Endothelial cell of umbilical vein (primary cell): ENCODE measurements at regions not wholly inside any gene's neighbourhood (a gene's known extent, or its start where the extent isn't known, plus 50 kb on each side); places are given as distances from the start of the nearest gene placed in this dataset.

Experiments used
- BruUV-seq: library from RNA; stranded (reverse); fragments of 400-500 nt; replicated peaks from 2 replicates; lab custom pipeline; 2021; lab: Mats Ljungman, UMichigan
- CTCF ChIA-PET: fragments of 300-600, 350-600 bp; sonication (Branson Sonifier 250); formaldehyde crosslinking; loops from one replicate; lab custom pipeline; 2021; ENCODE audit warnings: antibody characterized with exemption, inconsistent platforms; lab: Charles Lee
- POLR2A ChIA-PET: fragments of 300-600, 350-600 bp; sonication (Branson Sonifier 250); formaldehyde crosslinking; loops from one replicate; lab custom pipeline; 2021; ENCODE audit warnings: antibody characterized with exemption, inconsistent platforms; lab: Charles Lee
- DNase-seq: peaks from one replicate; pipeline ENCODE4 v3.0.0-alpha.2; 2011; ENCODE audit warnings: low read depth, low spot score
- FAIRE-seq: peaks from 2 replicates; lab custom pipeline; 2011; peaks lifted over from hg19 to GRCh38; lab: Jason Lieb, UNC
- H2AFZ ChIP-seq: 2 replicates; pipeline ENCODE4 v1.6.0; 2012; ENCODE audit warnings: low read depth, low read length, control low read depth, inconsistent platforms
- H3K27ac ChIP-seq: 2 replicates; pipeline ENCODE4 v1.5.1; 2011; ENCODE audit warnings: low read depth, mild to moderate bottlenecking, control low read depth, low read length, moderate library complexity; ENCODE audit not compliant: insufficient read depth
- H3K27me3 ChIP-seq, 2 experiments: 2 replicates each; pipeline versions ENCODE4 v1.6.0 to v1.6.1; 2011; ENCODE audit warnings: low read length in 2 of 2, mixed read lengths in 1 of 2; ENCODE audit not compliant: control insufficient read depth in 2 of 2, insufficient read depth in 2 of 2
- H3K36me3 ChIP-seq, 2 experiments: 2 replicates in 1 of 2; 3 replicates in 1 of 2; pipeline ENCODE4 v1.5.1; 2011; ENCODE audit warnings: low read length in 2 of 2, mild to moderate bottlenecking in 1 of 2, moderate library complexity in 1 of 2; ENCODE audit not compliant: control insufficient read depth in 2 of 2, insufficient read depth in 2 of 2; ENCODE audit errors: extremely low read depth in 1 of 2
- H3K4me1 ChIP-seq: 3 replicates; pipeline ENCODE4 v1.5.1; 2011; ENCODE audit warnings: mild to moderate bottlenecking, low read length; ENCODE audit not compliant: control insufficient read depth, insufficient read depth; ENCODE audit errors: extremely low read depth
- H3K4me2 ChIP-seq: 2 replicates; pipeline ENCODE4 v1.6.1; 2011; ENCODE audit warnings: low read length, control low read depth, mixed read lengths; ENCODE audit not compliant: insufficient read depth
- H3K4me3 ChIP-seq, 3 experiments: fragments of 200-600 bp in 1 of 3; sonication (generic), shearing (Covaris generic) in 1 of 3; replicated peaks in 1 of 3; 2 replicates each; pipeline ENCODE4 v1.5.1; 2011 to 2016; ENCODE audit warnings: control low read depth in 3 of 3, low read length in 3 of 3, mild to moderate bottlenecking in 2 of 3, inconsistent platforms in 1 of 3, low read depth in 1 of 3, moderate library complexity in 1 of 3; ENCODE audit not compliant: insufficient read depth in 1 of 3
- H3K79me2 ChIP-seq: 2 replicates; pipeline ENCODE4 v1.6.0; 2012; ENCODE audit warnings: low read length, inconsistent platforms; ENCODE audit not compliant: control insufficient read depth, insufficient read depth
- H3K9ac ChIP-seq: replicated peaks from 2 replicates; pipeline ENCODE3; 2011; ENCODE audit warnings: low read length, control low read depth; ENCODE audit not compliant: insufficient read depth; ENCODE audit errors: extremely low read depth
- H3K9me1 ChIP-seq: replicated peaks from 3 replicates; pipeline ENCODE4 v1.6.0; 2011; ENCODE audit warnings: mild to moderate bottlenecking, low read length; ENCODE audit not compliant: control insufficient read depth, insufficient read depth; ENCODE audit errors: extremely low read depth
- H3K9me3 ChIP-seq: replicated peaks from 2 replicates; pipeline ENCODE4 v1.5.1; 2012; ENCODE audit warnings: low read length, inconsistent platforms; ENCODE audit not compliant: control insufficient read depth, insufficient read depth
- H4K20me1 ChIP-seq: replicated peaks from 2 replicates; pipeline ENCODE3; 2011; ENCODE audit warnings: mild to moderate bottlenecking, low read length; ENCODE audit not compliant: control insufficient read depth, insufficient read depth; ENCODE audit errors: extremely low read depth
- EZH2 ChIP-seq: IDR thresholded peaks from 2 replicates; pipeline ENCODE4 v1.6.1; 2012; ENCODE audit warnings: borderline replicate concordance, low read depth, mild to moderate bottlenecking, moderate library complexity, low read length, inconsistent platforms; ENCODE audit not compliant: severe bottlenecking
- FOS ChIP-seq: IDR thresholded peaks from 2 replicates; pipeline ENCODE4 v1.6.1; 2011; ENCODE audit warnings: mild to moderate bottlenecking, low read length, moderate library complexity, borderline replicate concordance; ENCODE audit not compliant: insufficient read depth
- GATA2 ChIP-seq: IDR thresholded peaks from 2 replicates; pipeline ENCODE4 v1.7.0; 2011; ENCODE audit warnings: low read depth, mild to moderate bottlenecking, moderate library complexity, mixed read lengths, low read length; ENCODE audit not compliant: insufficient read length, insufficient read depth
- JUN ChIP-seq: IDR thresholded peaks from 2 replicates; pipeline ENCODE4 v1.6.1; 2011; ENCODE audit warnings: borderline replicate concordance, low read depth; ENCODE audit not compliant: insufficient read length, insufficient read depth
- MAX ChIP-seq: IDR thresholded peaks from 2 replicates; pipeline ENCODE4 v1.6.1; 2011; ENCODE audit not compliant: insufficient read depth, insufficient read length
- MYC ChIP-seq: IDR thresholded peaks from one replicate; pipeline ENCODE4 v1.6.1; 2011; ENCODE audit warnings: mild to moderate bottlenecking, low read depth, low read length
- POLR2A ChIP-seq: IDR thresholded peaks from 2 replicates; pipeline ENCODE4 v1.6.1; 2012; ENCODE audit warnings: low read depth, mild to moderate bottlenecking, control low read depth, low read length
- POLR2AphosphoS5 ChIP-seq: IDR thresholded peaks from 2 replicates; pipeline ENCODE4 v1.6.1; 2012; ENCODE audit warnings: low read depth, mild to moderate bottlenecking, control low read depth, low read length, moderate library complexity; ENCODE audit not compliant: insufficient read depth
- dilution Hi-C: fragments of 300-500 bp; cut with MboI; formaldehyde crosslinking; loops from one replicate; pipeline ENCODE4 v1.15.0; 2019; ENCODE audit warnings: low sequenced_read_pairs; ENCODE audit not compliant: extremely low pct_ligation_motif_present
- intact Hi-C: fragments of 100-400 bp; cut with micrococcal nuclease; formaldehyde crosslinking; loops from one replicate; pipeline ENCODE4 v1.10.0; 2022
- TF ChIP-seq, protein P1 (sequence below), 2 donors: IDR thresholded peaks; 1 replicate in 1 of 2; 2 replicates in 1 of 2; pipeline ENCODE4 v1.5.1; 2011; ENCODE audit warnings: low read length in 2 of 2, mild to moderate bottlenecking in 2 of 2, moderate library complexity in 2 of 2, control low read depth in 1 of 2, inconsistent platforms in 1 of 2, low read depth in 1 of 2; ENCODE audit not compliant: insufficient read depth in 1 of 2; ENCODE audit errors: extremely low read depth in 1 of 2

- intact Hi-C loops: no loop called here
- no peak overlapping the region for H3K4me2 ChIP-seq
- H2AFZ ChIP-seq: no peak overlapping the region
- H3K4me1 ChIP-seq: no peaks in the 10 kb centered on the region
- FAIRE-seq (no peak), DNase-seq (no peak)
- CTCF ChIA-PET: no interaction called here
- H3K79me2 ChIP-seq: no peaks in the 10 kb centered on the region
- no peak overlapping the region for H3K9ac ChIP-seq
- no peak for TF ChIP-seq GATA2
- TF ChIP-seq EZH2: no peak
- no peak for TF ChIP-seq FOS
- no peak for TF ChIP-seq JUN
- no peak for TF ChIP-seq MAX
- TF ChIP-seq POLR2A: no peak
- no peak for TF ChIP-seq POLR2AphosphoS5
- TF ChIP-seq, protein P1, sequence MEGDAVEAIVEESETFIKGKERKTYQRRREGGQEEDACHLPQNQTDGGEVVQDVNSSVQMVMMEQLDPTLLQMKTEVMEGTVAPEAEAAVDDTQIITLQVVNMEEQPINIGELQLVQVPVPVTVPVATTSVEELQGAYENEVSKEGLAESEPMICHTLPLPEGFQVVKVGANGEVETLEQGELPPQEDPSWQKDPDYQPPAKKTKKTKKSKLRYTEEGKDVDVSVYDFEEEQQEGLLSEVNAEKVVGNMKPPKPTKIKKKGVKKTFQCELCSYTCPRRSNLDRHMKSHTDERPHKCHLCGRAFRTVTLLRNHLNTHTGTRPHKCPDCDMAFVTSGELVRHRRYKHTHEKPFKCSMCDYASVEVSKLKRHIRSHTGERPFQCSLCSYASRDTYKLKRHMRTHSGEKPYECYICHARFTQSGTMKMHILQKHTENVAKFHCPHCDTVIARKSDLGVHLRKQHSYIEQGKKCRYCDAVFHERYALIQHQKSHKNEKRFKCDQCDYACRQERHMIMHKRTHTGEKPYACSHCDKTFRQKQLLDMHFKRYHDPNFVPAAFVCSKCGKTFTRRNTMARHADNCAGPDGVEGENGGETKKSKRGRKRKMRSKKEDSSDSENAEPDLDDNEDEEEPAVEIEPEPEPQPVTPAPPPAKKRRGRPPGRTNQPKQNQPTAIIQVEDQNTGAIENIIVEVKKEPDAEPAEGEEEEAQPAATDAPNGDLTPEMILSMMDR (IDR thresholded peaks at IDR 0.05; ENCODE audit: extremely low read depth in 1 of 2, insufficient read depth in 1 of 2, low read depth in 1 of 2, low read length in 2 of 2): no peak
- no peak for TF ChIP-seq MYC
- POLR2A ChIA-PET: no interaction called here
- H3K27ac ChIP-seq: no peak overlapping the region
- H3K9me3 ChIP-seq: no peaks in the 10 kb centered on the region
- H4K20me1 ChIP-seq: no peaks in the 10 kb centered on the region
- no peaks in the 10 kb centered on the region for H3K36me3 ChIP-seq
- dilution Hi-C loops: no loop called here
- BruUV-seq: no TSS peak
- H3K9me1 ChIP-seq: no peaks in the 10 kb centered on the region
- H3K4me3 ChIP-seq: no peak overlapping the region
- H3K27me3 ChIP-seq: no peaks in the 10 kb centered on the region
Observed at GRCh38 chr3:67302489-67302888, 304.4 kb downstream of the KBTBD8 start.
